ENCODE measurements at regions not wholly inside any gene's neighbourhood (a gene's known extent, or its start where the extent isn't known, plus 50 kb on each side); places are given as distances from the start of the nearest gene placed in this dataset.
"Not testable (repeated sequence)": the region's sequence is repeated elsewhere in the genome, so short reads cannot be mapped to it uniquely, and the experiment has no call there.

GRCh38 chr16:33986521-33986920 lies 527.1 kb downstream of the TP53TG3F start:
- TF ChIP-seq POLR2AphosphoS5, CTCF, POLR2A (IDR thresholded peaks at IDR 0.05): not testable (repeated sequence)
